HUES64 (cell line): ENCODE measurements at regions not wholly inside any gene's neighbourhood (a gene's known extent, or its start where the extent isn't known, plus 50 kb on each side); places are given as distances from the start of the nearest gene placed in this dataset.

ENCODE experiments used
- H3K27ac ChIP-seq: 2 replicates; pipeline ENCODE4 v1.7.0; 2013; ENCODE audit warnings: low read depth, low read length, inconsistent platforms
- H3K27me3 ChIP-seq: 2 replicates; pipeline ENCODE4 v1.6.1; 2013; ENCODE audit warnings: mild to moderate bottlenecking, low read length; ENCODE audit not compliant: insufficient read depth
- H3K36me3 ChIP-seq: 2 replicates; pipeline ENCODE4 v1.6.1; 2013; ENCODE audit warnings: mild to moderate bottlenecking, low read length; ENCODE audit not compliant: insufficient read depth
- H3K4me1 ChIP-seq: 2 replicates; pipeline ENCODE4 v1.6.1; 2013; ENCODE audit warnings: mild to moderate bottlenecking, low read length, moderate library complexity; ENCODE audit not compliant: insufficient read depth
- H3K4me3 ChIP-seq: 2 replicates; pipeline ENCODE4 v1.5.1; 2013; ENCODE audit warnings: mild to moderate bottlenecking, low read length, moderate library complexity
- H3K9ac ChIP-seq: 2 replicates; pipeline ENCODE4 v1.6.1; 2013; ENCODE audit warnings: mild to moderate bottlenecking, low read depth, low read length
- H3K9me3 ChIP-seq: 2 replicates; pipeline ENCODE4 v1.6.1; 2013; ENCODE audit warnings: low read depth, low read length; ENCODE audit not compliant: insufficient read depth
- WGBS: fragments of 150-250, 120-280 bp; methylation state at CpG from one replicate; pipeline ENCODE4 v1.1.7; 2013; ENCODE audit warnings: missing lambda C conversion rate; 5-methylcytosine and 5-hydroxymethylcytosine counted together

GRCh38 chr13:38159710-38160109 is 189.9 kb upstream of the UFM1 start:
- Histone ChIP-seq H3K9ac (no peak overlapping the region), H3K4me3 (no peak overlapping the region), H3K36me3 (no peaks in the 10 kb centered on the region), H3K27ac (no peak overlapping the region), H3K9me3 (no peaks in the 10 kb centered on the region), H3K4me1 (no peaks in the 10 kb centered on the region), H3K27me3 (no peaks in the 10 kb centered on the region)
- WGBS, result 97% methylated on average over 1 of the region's 1 CpG

- 83% methylated on average over 3 of the region's 3 CpGs for WGBS
- H3K9ac ChIP-seq, result no peak overlapping the region
These were observed 202.6 kb upstream of the UFM1 start for GRCh38 chr13:38147050-38147449.

GRCh38 chr13:38141792-38142191 is 207.9 kb upstream of the UFM1 start:
- no peak overlapping the region for H3K9ac ChIP-seq
- no peaks in the 10 kb centered on the region for H3K9me3 ChIP-seq
- no peak overlapping the region for H3K27ac ChIP-seq
- H3K4me1 ChIP-seq, result no peaks in the 10 kb centered on the region
- H3K4me3 ChIP-seq, result no peak overlapping the region
- H3K27me3 ChIP-seq, result no peaks in the 10 kb centered on the region
- no peaks in the 10 kb centered on the region for H3K36me3 ChIP-seq

More at GRCh38 chr13:38147050-38147449, 202.6 kb upstream of the UFM1 start:
- H3K4me1 ChIP-seq, result no peaks in the 10 kb centered on the region
- no peaks in the 10 kb centered on the region for H3K36me3 ChIP-seq
- 0 out of 2 replicates have a peak, but pooled peaks cover 2% of the 10 kb centered on the region for H3K9me3 ChIP-seq
- no peaks in the 10 kb centered on the region for H3K27me3 ChIP-seq
- no peak overlapping the region for H3K4me3 ChIP-seq
- no peak overlapping the region for H3K27ac ChIP-seq

GRCh38 chr13:38135592-38135991 is 214.1 kb upstream of the UFM1 start:
- H3K4me3 ChIP-seq, result no peak overlapping the region
- WGBS, result 94% methylated on average over 4 of the region's 4 CpGs
- H3K36me3 ChIP-seq, result no peaks in the 10 kb centered on the region
- H3K27me3 ChIP-seq, result no peaks in the 10 kb centered on the region
- H3K27ac ChIP-seq, result no peak overlapping the region
- no peaks in the 10 kb centered on the region for H3K4me1 ChIP-seq
- no peaks in the 10 kb centered on the region for H3K9me3 ChIP-seq
- H3K9ac ChIP-seq, result no peak overlapping the region

- 93% methylated on average over 4 of the region's 4 CpGs for WGBS
- no peak overlapping the region for H3K27ac ChIP-seq
- H3K9me3 ChIP-seq, result no peaks in the 10 kb centered on the region
- no peaks in the 10 kb centered on the region for H3K4me1 ChIP-seq
- no peak overlapping the region for H3K4me3 ChIP-seq
- no peaks in the 10 kb centered on the region for H3K27me3 ChIP-seq
- H3K9ac ChIP-seq, result no peak overlapping the region
- no peaks in the 10 kb centered on the region for H3K36me3 ChIP-seq
These were observed 228.4 kb upstream of the UFM1 start for GRCh38 chr13:38121267-38121666.

GRCh38 chr13:38103851-38104250 is 234.3 kb upstream of the TRPC4 start:
- Histone ChIP-seq H3K9me3 (no peaks in the 10 kb centered on the region), H3K27ac (no peak overlapping the region), H3K4me3 (no peak overlapping the region), H3K9ac (no peak overlapping the region), H3K36me3 (no peaks in the 10 kb centered on the region), H3K27me3 (no peaks in the 10 kb centered on the region), H3K4me1 (no peaks in the 10 kb centered on the region)

- Histone ChIP-seq H3K9ac (no peak overlapping the region), H3K4me3 (no peak overlapping the region), H3K27me3 (no peaks in the 10 kb centered on the region), H3K27ac (no peak overlapping the region), H3K9me3 (no peaks in the 10 kb centered on the region), H3K4me1 (no peaks in the 10 kb centered on the region), H3K36me3 (no peaks in the 10 kb centered on the region)
These were observed 230.2 kb upstream of the TRPC4 start for GRCh38 chr13:38099751-38100150.

- Histone ChIP-seq H3K36me3 (no peaks in the 10 kb centered on the region), H3K9me3 (no peaks in the 10 kb centered on the region), H3K27ac (no peak overlapping the region), H3K4me3 (no peak overlapping the region), H3K27me3 (no peaks in the 10 kb centered on the region), H3K4me1 (no peaks in the 10 kb centered on the region), H3K9ac (no peak overlapping the region)
- WGBS, result 97% methylated on average over 4 of the region's 4 CpGs
These were observed 223.9 kb upstream of the TRPC4 start for GRCh38 chr13:38093425-38093824.

- 69% methylated on average over 2 of the region's 2 CpGs for WGBS
- H3K4me1 ChIP-seq, result no peaks in the 10 kb centered on the region
- H3K9me3 ChIP-seq, result peaks cover 10% of the 10 kb centered on the region; the same call in 1 of the 2 replicates
- no peaks in the 10 kb centered on the region for H3K27me3 ChIP-seq
- H3K27ac ChIP-seq, result no peak overlapping the region
- no peaks in the 10 kb centered on the region for H3K36me3 ChIP-seq
- H3K4me3 ChIP-seq, result no peak overlapping the region
- no peak overlapping the region for H3K9ac ChIP-seq
These were observed 221.3 kb upstream of the TRPC4 start for GRCh38 chr13:38090913-38091312.

- no peak overlapping the region for H3K9ac ChIP-seq
- no peak overlapping the region for H3K27ac ChIP-seq
- peaks cover 12% of the 10 kb centered on the region for H3K9me3 ChIP-seq
- no peaks in the 10 kb centered on the region for H3K27me3 ChIP-seq
- no peaks in the 10 kb centered on the region for H3K36me3 ChIP-seq
- WGBS, result 93% methylated on average over 4 of the region's 4 CpGs
- no peak overlapping the region for H3K4me3 ChIP-seq
- no peaks in the 10 kb centered on the region for H3K4me1 ChIP-seq
These were observed 217.1 kb upstream of the TRPC4 start for GRCh38 chr13:38086721-38087120.

GRCh38 chr13:38086013-38086412 is 216.4 kb upstream of the TRPC4 start:
- H3K4me1 ChIP-seq, result no peaks in the 10 kb centered on the region
- peaks cover 12% of the 10 kb centered on the region for H3K9me3 ChIP-seq
- H3K27me3 ChIP-seq, result no peaks in the 10 kb centered on the region
- WGBS, result 81% methylated on average over 3 of the region's 3 CpGs
- no peak overlapping the region for H3K9ac ChIP-seq
- no peak overlapping the region for H3K4me3 ChIP-seq
- no peak overlapping the region for H3K27ac ChIP-seq
- no peaks in the 10 kb centered on the region for H3K36me3 ChIP-seq

GRCh38 chr13:38073931-38074330 is 204.4 kb upstream of the TRPC4 start:
- no CpG with 5 or more reads among the region's 1 CpG for WGBS

More at GRCh38 chr13:38073931-38074330, 204.4 kb upstream of the TRPC4 start:
- no peaks in the 10 kb centered on the region for H3K27me3 ChIP-seq
- no peaks in the 10 kb centered on the region for H3K36me3 ChIP-seq
- no peaks in the 10 kb centered on the region; the same call in 1 of the 2 replicates for H3K9me3 ChIP-seq
- no peak overlapping the region for H3K27ac ChIP-seq
- H3K4me1 ChIP-seq, result no peaks in the 10 kb centered on the region
- H3K4me3 ChIP-seq, result no peak overlapping the region
- H3K9ac ChIP-seq, result no peak overlapping the region
